NCI-H748 (cell line): ENCODE measurements at regions not wholly inside any gene's neighbourhood (a gene's known extent, or its start where the extent isn't known, plus 50 kb on each side); places are given as distances from the start of the nearest gene placed in this dataset.
"Not testable (repeated sequence)": the region's sequence is repeated elsewhere in the genome, so short reads cannot be mapped to it uniquely, and the experiment has no call there.

ENCODE experiments used
- DNase-seq: peaks from one replicate; lab custom pipeline; 2025; ENCODE audit not compliant: unreplicated experiment; lab: John Stamatoyannopoulos, UW

DNA sequence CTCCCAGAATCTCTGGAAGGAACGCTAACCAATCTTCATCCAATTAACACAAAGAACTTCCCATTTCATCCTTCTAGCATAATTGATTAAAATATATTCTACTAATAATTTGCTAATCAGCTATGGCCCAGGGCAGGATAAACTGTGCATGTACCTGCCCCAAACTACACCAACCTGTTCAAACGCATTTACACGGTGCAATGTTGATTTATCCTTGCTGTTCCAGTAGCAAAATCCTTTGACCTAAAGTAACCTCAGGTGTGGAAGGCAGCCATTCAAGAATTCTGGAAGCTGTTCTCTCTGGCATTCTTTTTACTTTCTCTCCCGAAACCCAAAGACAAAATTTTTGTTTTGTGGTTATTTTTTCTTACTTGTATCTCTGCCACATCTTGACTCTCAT lies 309.4 kb downstream of the ZNF674 start:
- DNase-seq: no peak

DNA sequence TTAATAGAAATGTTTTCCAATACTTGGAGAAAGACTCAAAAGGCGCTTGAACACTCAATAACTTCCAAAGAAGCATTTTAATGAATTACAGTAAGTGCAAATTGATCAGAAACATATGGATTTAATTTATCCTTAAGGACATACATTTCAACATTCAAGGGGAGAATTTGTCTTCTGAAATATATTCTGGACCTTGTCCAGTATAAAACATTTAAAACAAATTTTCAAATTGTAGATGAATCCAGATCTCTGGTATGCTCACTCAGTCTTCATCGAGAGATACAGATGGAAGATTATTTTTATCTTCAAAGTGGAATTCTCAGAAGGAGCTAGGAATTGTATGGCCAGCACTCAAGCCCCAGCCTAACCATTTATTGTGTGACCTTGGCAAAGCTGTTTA lies 310.4 kb downstream of the ZNF674 start:
- DNase-seq: no peak

DNA sequence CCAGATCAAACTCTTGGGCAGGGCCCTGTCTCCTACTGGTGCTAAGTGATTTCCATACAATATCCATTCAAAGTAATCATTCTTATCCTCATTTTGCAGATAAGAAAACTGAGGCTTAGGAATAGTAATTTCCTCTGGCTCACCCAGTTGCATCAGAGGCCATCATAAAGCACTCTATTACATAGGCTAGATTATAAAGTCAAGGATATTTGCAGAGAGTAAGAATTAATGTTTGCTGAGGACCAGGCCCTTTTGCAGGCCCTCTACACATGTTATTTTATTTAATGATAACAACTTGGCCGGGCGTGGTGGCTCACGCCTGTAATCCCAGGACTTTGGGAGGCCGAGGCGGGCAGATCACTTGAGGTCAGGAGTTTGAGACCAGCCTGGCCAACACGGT lies 316.8 kb downstream of the ZNF674 start:
- no peak for DNase-seq

DNA sequence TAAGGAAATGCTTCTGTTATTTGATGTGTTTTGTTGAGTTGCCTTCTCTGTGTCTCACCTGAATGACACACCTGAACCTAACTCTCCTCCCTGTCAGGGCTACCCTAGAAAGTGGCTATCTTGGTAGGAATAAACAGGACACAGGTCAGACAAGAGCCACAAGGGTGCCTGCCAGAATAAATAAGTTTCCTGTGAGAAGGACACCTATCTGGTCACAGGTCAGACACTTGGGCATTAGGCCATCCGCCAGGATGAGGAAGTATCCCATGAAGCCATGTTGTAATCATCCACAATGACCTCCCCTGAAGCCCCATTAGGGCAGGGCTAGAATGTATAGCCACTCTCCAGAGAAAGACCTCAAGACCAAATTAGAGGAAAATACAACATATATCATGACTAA lies 318.8 kb downstream of the ZNF674 start:
- no peak for DNase-seq

DNA sequence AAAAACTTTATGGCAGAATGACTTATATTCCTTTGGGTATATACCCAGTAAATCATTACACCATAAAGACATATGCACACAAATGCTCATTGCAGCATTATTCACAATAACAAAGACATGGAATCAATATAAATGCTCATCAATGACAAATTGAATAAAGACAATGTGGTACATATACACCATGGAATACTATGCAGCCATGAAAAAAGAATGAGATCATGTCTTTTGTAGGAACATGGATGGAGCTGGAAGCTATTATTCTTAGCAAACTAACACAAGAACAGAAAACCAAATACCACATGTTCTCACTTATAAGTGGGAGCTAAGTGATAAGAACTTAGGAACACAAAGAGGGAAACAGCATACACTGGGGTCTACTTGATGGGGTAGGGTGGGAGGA lies 321.7 kb downstream of the ZNF674 start:
- DNase-seq: not testable (repeated sequence)

DNA sequence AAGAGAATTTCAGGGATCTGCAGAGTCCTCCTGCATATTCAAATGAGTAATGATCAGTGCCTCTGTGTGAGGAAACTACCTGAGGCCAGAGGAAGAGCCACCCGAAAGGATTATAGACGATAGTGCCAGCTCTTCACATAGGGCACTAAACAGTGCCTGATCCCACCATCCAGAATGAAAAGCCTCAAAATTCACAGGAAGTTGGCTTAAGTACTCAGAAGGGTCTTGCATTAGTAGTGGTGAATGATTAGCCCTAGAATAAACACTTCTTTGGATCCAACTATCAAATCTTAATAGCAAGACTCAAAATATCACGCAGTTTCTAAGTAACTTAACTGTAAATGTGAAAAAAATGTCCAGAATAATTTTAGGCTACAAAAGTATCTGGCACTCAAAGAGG lies 324.4 kb downstream of the ZNF674 start:
- no peak for DNase-seq

DNA sequence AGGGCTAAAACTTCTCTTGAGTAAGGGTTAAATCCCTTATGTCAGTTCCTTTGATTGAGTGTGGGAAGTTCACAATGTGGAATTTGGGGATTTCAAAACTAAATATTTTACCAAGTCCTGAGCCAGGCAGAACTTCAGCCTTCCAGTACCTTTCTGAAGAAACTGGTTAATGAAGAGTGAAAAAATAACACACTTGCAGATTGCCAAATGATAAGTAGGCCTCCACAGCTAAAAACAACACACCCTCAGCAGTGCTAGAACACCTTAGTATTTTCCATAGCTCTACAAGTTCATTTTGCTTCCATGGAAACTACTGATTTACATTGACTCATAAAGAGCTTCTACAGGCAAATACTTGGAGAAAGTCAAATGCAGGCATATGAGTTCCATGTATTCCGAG lies 326.8 kb downstream of the ZNF674 start:
- DNase-seq: no peak

DNA sequence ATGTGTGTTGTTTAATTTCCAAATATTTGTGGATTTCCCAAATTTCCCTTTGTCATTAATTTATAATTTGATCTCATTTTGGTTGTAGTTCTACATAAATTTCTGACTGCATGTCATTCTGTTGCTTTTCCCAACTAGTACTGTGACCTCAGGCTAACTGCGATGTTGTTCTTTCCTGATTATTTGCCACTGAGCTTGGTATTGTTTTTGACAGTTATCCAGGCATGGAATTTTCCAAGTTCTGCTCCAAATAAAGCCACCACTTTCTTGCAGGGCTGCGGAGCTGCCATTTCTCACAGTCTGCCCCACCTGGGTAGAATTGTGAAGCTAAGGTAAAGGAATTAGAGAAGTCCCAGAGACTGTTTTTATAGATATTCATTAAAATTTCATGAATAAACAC lies 328.8 kb downstream of the ZNF674 start:
- DNase-seq: no peak

DNA sequence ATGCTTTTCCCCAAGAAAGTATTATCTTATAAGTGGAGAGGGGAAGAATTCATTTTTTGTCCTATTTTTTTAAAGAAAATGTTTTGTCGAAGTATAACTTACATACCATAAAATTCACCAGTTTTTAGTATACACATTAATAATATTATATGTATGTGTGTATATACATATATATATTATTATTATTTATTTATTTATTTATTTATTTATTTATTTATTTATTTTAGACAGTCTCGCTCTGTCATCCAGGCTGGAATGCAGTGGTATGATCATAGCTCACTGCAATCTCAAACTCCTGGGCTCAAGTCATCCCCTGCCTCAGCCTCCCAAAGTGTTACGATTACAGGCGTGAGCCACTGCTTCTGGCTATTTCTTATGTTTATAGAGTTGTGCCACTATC lies 334.1 kb downstream of the ZNF674 start:
- DNase-seq: no peak

DNA sequence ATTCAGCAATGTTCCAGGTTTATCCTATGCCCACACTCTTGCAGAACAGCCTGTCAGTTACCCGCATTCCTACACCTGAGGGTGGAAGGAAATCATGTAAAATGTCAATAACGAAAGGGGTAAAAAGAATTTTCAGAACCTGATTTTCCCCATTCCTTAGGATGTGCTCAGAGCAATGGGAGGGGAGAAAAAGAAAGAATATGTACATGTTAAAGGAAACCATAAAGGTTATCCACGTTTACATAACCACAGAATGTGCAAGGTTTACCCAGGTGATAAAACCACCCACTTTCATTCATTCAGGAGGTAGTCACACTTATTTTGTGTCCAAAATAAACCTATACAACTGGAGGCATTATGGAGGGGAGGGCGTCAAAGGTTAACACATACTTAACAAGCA lies 335.5 kb downstream of the ZNF674 start:
- no peak for DNase-seq

DNA sequence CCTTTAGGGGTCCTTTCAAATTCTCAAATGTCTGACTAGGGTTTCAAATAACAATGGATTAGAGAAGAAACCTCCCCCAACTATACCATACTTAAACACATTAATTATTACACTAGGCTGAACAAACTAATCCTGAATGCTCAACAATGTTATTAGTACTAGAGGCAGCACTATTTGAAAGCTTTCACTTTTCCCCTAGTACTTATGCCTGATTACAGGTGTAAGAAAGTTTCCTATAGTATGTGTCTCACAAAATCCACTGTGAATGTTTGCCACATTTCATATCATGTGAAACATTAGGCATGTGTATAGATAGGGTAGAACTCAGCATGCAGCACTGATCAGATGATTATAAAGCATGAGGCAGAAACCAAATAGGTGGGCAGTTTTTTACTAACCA lies 336.2 kb downstream of the ZNF674 start:
- no peak for DNase-seq

DNA sequence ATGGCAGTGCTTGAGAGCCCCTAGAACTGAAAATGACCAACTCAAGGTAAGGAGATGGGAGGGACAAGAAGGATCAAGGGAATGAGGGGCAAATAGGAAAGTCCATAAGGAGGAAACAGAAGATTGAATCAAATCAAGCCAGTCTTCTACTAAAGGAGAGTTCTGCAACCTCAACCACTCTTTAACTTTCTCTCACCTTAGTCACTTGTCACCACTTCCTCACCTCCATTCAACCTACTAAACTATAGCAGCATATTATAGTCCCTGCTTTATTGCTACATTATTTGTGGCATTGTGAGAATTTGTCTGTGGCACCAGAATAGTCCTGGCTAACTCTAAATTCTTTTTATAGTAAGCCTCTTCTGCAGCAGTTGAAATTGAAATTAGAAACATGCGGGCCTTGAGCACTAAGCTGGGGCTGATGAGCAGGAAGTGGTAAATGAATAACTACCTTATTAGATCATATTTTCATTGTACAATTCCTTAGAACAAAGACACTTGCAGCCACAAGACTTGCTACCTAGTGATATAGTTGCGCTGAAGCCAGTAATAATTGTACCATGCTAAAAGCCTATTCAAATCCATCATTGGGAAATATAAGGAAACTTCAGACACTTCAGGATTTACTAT lies 336.9 kb downstream of the ZNF674 start:
- DNase-seq: no peak

DNA sequence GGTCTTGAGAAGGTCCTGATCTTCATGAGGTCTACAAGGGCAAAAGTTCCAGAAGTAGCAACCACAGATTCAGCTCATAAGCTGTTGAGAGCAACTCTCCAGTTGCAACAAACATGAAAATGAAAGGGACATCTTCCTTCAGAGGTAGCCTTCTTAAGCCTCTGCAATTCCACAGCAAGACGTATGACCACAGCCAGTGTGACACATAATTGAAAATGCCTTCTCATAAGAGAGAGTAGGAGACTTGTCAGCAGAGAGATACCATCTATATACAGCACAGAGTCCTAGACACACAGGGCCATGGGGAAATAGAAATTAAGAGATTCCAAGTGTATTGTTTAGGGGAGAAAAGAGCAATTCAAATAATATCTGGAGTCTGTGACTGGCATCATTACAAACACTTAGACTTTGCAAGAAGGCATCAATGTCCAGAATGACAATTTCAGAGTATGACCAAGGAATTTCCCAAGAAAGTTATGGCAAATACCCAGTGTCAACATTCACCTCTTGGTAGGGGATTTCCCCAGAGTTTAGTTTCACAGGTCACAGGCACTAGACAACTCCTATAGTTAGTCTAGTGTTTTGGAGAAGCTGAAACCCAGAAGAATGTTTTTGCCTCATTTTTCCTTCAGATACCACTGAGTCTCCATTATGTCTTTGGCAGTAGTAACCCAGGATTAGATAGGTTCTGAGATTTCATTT lies 340.3 kb downstream of the ZNF674 start:
- no peak for DNase-seq

DNA sequence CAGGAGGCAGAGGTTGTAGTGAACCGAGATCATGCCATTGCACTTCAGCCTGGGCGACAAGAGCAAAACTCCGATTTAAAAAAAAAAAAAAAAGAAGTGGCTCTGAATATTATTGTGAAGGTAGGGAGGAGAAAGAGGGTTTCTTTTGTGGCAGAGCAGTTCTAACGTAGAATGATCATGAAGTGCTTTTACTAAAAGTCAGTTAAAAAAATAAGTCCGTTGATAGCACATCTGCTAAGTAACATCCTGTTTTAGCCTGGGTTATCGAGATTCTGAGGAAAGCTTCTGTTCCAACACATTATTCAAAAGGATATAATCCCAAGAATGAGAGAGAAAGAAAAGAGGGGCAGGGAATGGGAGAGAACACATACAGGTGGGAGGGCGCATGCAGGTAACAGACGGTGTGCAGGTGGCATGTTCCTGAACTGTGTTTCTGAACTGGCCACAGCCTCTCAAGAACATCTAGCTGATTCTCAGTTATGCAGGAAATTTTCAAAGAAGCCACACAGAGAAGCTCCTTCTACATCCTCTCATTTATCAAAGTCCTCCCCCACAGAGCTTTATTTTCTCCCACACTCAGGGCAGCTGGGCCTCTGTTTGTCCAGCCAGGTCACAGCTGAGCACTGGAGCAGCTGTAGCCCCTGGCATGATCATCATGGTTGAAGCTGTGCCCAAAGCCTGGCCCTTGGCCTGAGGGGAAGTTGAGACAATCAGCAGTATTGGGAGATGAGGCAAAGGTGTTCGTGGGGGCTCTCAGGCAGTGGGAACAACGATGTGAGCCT lies 342.3 kb downstream of the ZNF674 start:
- DNase-seq: no peak

DNA sequence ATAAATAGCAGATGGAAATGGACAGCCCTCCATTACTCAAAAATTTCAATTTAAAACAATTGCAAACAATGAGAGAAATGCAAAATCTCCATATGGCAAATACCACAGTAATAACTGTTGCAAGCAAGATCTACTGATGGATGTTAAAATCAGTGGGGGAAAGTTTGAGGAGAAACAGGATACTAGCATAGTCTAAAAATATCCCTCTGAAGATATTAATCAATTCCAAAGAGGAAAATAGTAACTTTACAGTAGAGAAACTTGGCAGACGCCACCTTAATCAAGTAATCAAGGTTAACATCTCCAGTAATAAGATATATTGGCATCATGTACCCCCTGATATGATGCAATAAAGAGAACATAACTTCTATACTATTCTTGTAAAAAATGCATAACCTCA lies 344.8 kb downstream of the ZNF674 start:
- DNase-seq: no peak

DNA sequence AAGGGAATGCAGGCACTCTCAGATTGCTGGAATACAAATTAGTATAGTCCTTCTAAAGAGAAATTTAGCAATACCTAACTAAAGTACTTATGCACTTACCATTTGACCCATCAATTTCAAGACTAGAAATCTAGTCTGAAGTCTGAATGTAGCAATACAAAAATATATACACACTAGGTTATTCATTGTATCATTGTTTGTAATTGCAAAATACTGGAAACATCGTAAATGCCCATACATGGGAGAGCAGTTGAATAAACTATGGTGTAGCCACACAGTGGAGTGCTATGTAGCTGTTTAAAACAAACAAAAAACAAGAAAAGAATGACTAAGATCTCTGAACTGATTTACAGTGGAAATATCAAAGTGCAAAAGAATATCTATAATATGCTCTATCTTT lies 346.4 kb downstream of the ZNF674 start:
- DNase-seq: no peak

DNA sequence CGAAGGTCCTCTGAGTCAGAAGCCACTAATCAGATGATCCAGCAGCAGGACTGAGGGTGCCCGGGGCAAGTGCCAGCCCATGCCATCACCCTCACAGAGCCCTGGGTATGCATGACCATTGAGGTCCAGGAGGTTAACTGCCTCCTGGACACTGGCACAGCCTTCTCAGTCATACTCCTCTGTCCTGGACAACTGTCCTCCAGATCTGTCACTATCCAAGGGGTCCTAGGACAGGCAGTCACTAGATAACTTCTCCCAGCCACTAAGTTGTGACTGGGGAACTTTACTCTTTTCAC lies 358.5 kb downstream of the ZNF674 start:
- not testable (repeated sequence) for DNase-seq

DNA sequence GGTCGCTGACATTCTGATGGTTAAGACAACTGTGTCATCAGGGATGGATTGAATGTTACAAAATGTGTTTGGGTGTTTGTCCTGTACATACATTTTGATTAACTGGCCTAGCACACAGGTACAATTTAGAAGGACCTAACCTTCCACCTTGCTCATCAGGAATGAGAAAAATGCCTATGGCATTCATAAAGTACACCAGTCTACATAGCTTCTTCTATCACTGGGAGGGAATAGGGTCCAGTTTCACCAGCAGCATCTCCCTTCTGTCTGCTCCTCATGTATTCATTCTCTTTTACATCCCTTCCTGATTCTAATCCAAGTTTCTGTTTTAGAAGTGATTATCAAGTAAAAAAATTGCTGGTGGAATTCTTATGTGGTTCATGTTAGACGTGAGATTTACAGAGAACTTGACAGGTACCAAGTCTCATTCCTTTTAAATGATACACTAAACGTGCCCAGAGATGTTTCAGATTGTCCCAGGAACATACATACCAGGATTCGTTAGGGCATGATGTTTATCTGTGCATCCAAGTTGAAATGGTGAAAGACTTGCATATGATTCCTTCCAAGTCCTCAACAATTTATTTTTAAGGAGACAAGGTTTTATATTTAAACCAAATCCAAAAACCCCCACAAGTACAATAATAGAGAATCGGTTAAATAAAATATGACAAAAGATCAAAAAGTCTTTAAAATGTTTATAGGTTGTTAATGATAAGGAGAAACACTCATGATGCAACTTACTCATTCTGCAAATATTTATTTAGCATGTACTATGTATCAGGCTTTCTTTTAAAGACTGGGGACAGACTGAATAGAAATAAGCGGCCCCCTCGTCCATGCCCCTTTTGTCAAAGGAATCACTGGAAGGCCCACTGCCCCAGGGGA lies 359.1 kb downstream of the ZNF674 start:
- DNase-seq: no peak

DNA sequence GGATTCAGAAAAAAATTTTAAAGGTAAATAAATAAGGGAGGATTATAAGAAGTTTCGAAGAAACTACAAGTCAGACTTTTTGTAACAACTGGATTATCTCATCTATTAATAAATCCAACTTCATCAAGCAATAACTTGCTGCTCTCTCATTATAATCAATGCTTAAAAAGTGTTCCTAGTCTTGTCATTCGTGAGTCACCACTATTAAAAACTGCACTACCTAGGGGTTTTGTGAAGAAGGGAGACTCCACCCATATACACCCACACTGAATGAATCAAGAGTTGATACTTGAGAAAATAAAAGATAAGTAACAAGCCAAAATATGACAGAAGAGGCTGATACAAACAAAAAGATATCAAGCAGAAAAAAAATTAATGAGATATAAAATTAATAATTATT lies 360.5 kb downstream of the ZNF674 start:
- no peak for DNase-seq

DNA sequence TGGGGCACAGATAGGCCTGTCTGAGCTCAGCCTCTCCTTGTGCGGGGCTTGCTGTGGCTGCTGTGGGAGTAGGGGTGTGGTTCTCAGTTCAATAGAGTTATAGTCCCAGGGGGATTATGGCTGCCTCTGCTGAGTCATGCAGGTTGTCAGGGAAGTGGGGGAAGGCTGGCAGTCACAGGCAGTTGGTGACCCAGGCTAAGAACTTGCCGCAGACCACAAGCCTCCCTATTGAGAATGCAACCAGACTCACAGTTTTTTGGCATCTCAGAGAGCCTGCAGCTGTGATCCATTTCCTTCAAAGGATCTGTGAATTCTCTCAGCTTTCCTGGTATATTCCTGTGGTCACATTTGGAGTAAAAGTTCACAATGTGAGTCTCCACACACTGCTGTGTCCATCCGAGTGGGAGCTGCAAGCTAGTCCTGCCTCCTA lies 364.9 kb downstream of the ZNF674 start:
- peak; percentile 81 for DNase-seq

DNA sequence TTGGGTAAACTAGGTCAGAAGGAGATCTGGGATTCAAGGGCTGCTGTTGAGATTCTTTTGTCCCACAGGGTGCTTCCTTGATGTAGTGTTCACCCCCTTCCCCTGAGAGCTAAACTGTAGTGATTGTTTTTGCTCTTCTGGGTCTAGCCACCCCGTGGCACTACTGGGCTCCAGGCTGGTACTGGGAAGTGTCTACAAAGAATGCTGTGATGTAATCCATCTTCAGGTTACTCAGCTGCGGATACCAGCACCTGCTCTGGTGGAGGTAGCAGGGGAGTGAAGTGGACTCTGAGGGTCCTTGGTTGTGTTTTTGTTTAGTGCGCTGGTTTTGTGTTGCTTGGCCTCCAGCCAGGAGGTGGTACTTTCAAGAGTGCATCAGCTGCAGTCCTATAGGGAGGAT lies 365.5 kb downstream of the ZNF674 start:
- DNase-seq: peak; percentile 81
